Stimulated activated CD8-positive, alpha-beta memory T cell treated with anti-CD3 and anti-CD28 coated beads, Interleukin-2, amount 100 ng/mL, for 48 hours (primary cell): ENCODE measurements at regions not wholly inside any gene's neighbourhood (a gene's known extent, or its start where the extent isn't known, plus 50 kb on each side); places are given as distances from the start of the nearest gene placed in this dataset.

Source experiments
- DNase-seq, 2 donors: peaks; one replicate each; pipeline ENCODE4 v3.0.0-alpha.2; 2020; ENCODE audit warnings: low read depth in 2 of 2

- DNase-seq: no peak
Observed at GRCh38 chr9:80554301-80554700, 982.5 kb downstream of the TLE4 start.

- DNase-seq: no peak
Observed at GRCh38 chr9:80552931-80553330, 981.2 kb downstream of the TLE4 start.

- DNase-seq: no peak
Observed at GRCh38 chr9:80550181-80550580, 978.4 kb downstream of the TLE4 start.

GRCh38 chr9:80547613-80548012 is 975.8 kb downstream of the TLE4 start:
- no peak for DNase-seq

GRCh38 chr9:80540387-80540786 is 968.6 kb downstream of the TLE4 start:
- DNase-seq: no peak

- DNase-seq: no peak
Observed at GRCh38 chr9:80538976-80539375, 967.2 kb downstream of the TLE4 start.

- no peak for DNase-seq
Observed at GRCh38 chr9:80522465-80522864, 950.7 kb downstream of the TLE4 start.

GRCh38 chr9:80521151-80521550 is 949.4 kb downstream of the TLE4 start:
- no peak for DNase-seq

- DNase-seq: no peak
Observed at GRCh38 chr9:80520231-80520630, 948.5 kb downstream of the TLE4 start.

- DNase-seq: no peak
Observed at GRCh38 chr9:80518441-80518840, 946.7 kb downstream of the TLE4 start.

GRCh38 chr9:80516679-80517078 is 944.9 kb downstream of the TLE4 start:
- no peak for DNase-seq

- no peak for DNase-seq
Observed at GRCh38 chr9:80509358-80509757, 937.6 kb downstream of the TLE4 start.

- no peak for DNase-seq
Observed at GRCh38 chr9:80507611-80508010, 935.8 kb downstream of the TLE4 start.

- no peak for DNase-seq
Observed at GRCh38 chr9:80504601-80505230, 933.0 kb downstream of the TLE4 start.

- DNase-seq: no peak
Observed at GRCh38 chr9:80503671-80504281, 932.0 kb downstream of the TLE4 start.

- no peak for DNase-seq
Observed at GRCh38 chr9:80502306-80502705, 930.5 kb downstream of the TLE4 start.

GRCh38 chr9:80501635-80502034 is 929.9 kb downstream of the TLE4 start:
- DNase-seq: no peak

GRCh38 chr9:80500300-80500699 is 928.5 kb downstream of the TLE4 start:
- no peak for DNase-seq

GRCh38 chr9:80498001-80498555 is 926.3 kb downstream of the TLE4 start:
- no peak for DNase-seq

- DNase-seq: no peak
Observed at GRCh38 chr9:80496901-80497556, 925.3 kb downstream of the TLE4 start.

GRCh38 chr9:80493258-80493657 is 921.5 kb downstream of the TLE4 start:
- DNase-seq: no peak

- DNase-seq: no peak
Observed at GRCh38 chr9:80492221-80492620, 920.5 kb downstream of the TLE4 start.

- no peak for DNase-seq
Observed at GRCh38 chr9:80491086-80491696, 919.4 kb downstream of the TLE4 start.
